Fibroblast of the aortic adventitia (primary cell): ENCODE measurements at regions not wholly inside any gene's neighbourhood (a gene's known extent, or its start where the extent isn't known, plus 50 kb on each side); places are given as distances from the start of the nearest gene placed in this dataset.
"Not testable (repeated sequence)": the region's sequence is repeated elsewhere in the genome, so short reads cannot be mapped to it uniquely, and the experiment has no call there.

Experiments
- DNase-seq: peaks from one replicate; pipeline ENCODE4 v3.0.0-alpha.2; 2010; ENCODE audit warnings: low read depth
- H3K4me3 ChIP-seq: 2 replicates; pipeline ENCODE4 v1.5.1; 2011; ENCODE audit warnings: low read depth, mild to moderate bottlenecking, control low read depth, low read length, moderate library complexity
- CTCF ChIP-seq: IDR thresholded peaks from 2 replicates; pipeline ENCODE4 v1.5.1; 2011; ENCODE audit warnings: mild to moderate bottlenecking, low read length, control low read depth, inconsistent platforms; ENCODE audit not compliant: insufficient read depth

GRCh38 chrX:107384397-107385105, 64.9 kb upstream of the FRMPD3 start:
- no peak overlapping the region for H3K4me3 ChIP-seq
- no peak for TF ChIP-seq CTCF

GRCh38 chrX:107389726-107390125, 59.7 kb upstream of the FRMPD3 start:
- no peak overlapping the region for H3K4me3 ChIP-seq
- no peak for TF ChIP-seq CTCF
- no peak for DNase-seq

More at GRCh38 chrX:107384397-107385105, 64.9 kb upstream of the FRMPD3 start:
- DNase-seq: no peak

GRCh38 chrX:107393656-107394055, 55.8 kb upstream of the FRMPD3 start:
- not testable (repeated sequence) for DNase-seq, H3K4me3 ChIP-seq

DNA sequence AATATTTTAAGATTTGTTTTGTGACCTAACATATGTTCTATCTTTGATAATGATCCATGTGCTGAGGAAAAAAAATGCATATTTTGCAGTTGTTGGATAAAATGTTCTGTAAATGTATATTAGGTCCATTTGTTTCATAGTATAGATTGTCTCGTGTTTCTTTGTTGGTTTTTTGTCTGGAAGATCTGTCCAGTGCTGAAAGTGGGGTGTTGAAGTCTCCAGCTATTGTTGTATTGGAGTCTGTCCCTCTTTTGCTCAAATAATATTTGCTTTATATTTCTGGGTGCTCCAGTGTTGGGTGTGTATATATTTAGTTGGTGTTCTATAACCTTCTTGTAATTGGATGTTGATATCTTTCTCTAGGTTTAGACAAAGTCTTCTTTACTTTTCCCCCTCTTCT, 53.2 kb upstream of the FRMPD3 start:
- H3K4me3 ChIP-seq: no peak overlapping the region
- TF ChIP-seq CTCF: no peak
- DNase-seq: no peak

DNA sequence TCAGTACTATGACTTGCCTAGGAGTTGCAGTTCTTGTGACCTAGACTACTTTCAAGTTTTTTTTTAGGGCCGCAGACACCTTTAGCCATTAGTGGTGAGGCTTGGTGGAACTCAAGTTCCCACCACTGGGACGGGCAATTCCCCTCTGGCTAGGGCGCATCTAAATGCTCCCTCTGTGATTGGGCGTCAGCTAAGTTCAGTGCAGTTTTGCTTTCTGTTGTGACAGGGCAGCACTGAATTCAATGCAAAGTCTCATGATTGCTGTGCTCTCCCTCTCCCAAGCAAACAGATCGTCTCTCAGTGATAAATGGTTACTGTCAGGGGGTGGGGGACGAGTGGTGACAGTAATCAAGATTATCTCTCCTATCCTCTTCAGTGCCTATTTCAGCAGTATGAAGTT, 52.7 kb upstream of the FRMPD3 start:
- no peak overlapping the region for H3K4me3 ChIP-seq
- DNase-seq: no peak
- no peak for TF ChIP-seq CTCF

DNA sequence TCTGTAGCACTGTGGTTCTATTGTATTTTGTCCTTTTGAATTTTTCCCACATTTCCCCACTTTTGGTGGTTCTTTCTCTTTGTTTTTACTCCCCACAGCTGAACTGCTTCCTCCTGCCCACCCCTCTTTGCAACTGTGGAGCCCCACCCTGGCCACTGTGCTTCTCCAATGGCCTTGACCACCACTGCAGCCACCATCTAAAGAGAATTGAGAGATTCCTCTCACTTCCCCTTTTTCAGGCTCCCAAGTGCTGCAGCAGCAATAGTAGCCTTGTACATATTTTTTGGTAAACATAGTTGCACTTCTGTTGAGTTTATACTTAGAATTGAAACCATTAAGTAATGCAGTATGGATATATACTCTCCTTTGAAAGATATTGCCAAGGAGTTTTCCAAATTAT, 51.3 kb upstream of the FRMPD3 start:
- no peak for DNase-seq
- no peak for TF ChIP-seq CTCF
- no peak overlapping the region for H3K4me3 ChIP-seq
